ENCODE measurements at regions not wholly inside any gene's neighbourhood (a gene's known extent, or its start where the extent isn't known, plus 50 kb on each side); places are given as distances from the start of the nearest gene placed in this dataset.

DNA sequence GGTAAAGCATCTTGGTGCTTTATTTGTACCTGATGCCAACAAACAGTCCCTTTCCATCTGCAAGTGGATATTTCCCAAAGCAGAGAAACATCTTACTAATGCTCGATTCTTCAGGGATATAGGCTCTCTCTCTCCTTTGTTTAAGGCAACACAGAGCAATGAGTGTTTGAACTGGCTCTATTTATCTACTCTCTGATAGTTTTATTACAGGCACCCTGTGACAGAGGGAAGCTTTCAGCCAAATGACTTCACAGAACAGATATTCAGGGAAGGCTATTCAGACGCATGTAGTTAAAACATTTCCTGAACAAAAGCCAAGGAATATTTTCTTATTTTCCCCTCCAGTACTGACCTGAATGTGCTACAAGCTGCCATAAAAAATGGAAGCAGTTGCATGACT, 141.8 kb downstream of the YIPF5 start:
- Histone ChIP-seq H3K9me3 (ENCODE audit: low read length) (no peaks in the 10 kb centered on the region), H3K36me3 (replicated peaks in 1 of 2; ENCODE audit: control insufficient read depth in 1 of 2, insufficient read depth in 2 of 2, low read length in 2 of 2) (no peaks in the 10 kb centered on the region), H2AFZ (ENCODE audit: low read length) (no peak overlapping the region), H3K4me2 (ENCODE audit: low read depth, low read length) (no peak overlapping the region), H4K20me1 (ENCODE audit: insufficient read depth, low read length) (no peaks in the 10 kb centered on the region), H3K27me3 (ENCODE audit: control insufficient read depth in 1 of 2, insufficient read depth in 2 of 2, low read length in 2 of 2) (0 out of 5 replicates have a peak, but pooled peaks cover 0 to 2% of the 10 kb centered on the region in 2 experiments), H3K4me3 (replicated peaks in 1 of 3; ENCODE audit: insufficient read depth in 1 of 3, low read depth in 2 of 3, low read length in 3 of 3) (no peak overlapping the region), H3K9ac (ENCODE audit: insufficient read depth, low read depth, low read length) (no peak overlapping the region), H3K79me2 (ENCODE audit: insufficient read depth, low read length) (no peaks in the 10 kb centered on the region), H3K27ac (ENCODE audit: extremely low read length, insufficient read depth, low read length) (no peak overlapping the region), H3K4me1 (ENCODE audit: insufficient read depth, low read length) (no peaks in the 10 kb centered on the region)
- no TSS peak for BruUV-seq (replicated peaks)
- intact Hi-C loops (cut with micrococcal nuclease; ENCODE audit: unreplicated experiment): no loop called here
- TF ChIP-seq DR1 (CRISPR knock-in tag; IDR thresholded peaks at IDR 0.05) (no peak), KLF11 (CRISPR knock-in tag; IDR thresholded peaks at IDR 0.05) (no peak), TRIM24 (CRISPR knock-in tag; IDR thresholded peaks at IDR 0.05) (no peak), U2AF1 (optimal IDR thresholded peaks at IDR 0.05; ENCODE audit: low read depth, low read length) (no peak), HNRNPL (IDR thresholded peaks at IDR 0.05; ENCODE audit: low read depth, low read length) (no peak), FOXK1 (CRISPR knock-in tag; IDR thresholded peaks at IDR 0.05; ENCODE audit: borderline replicate concordance, low read depth) (no peak), ZNF670 (CRISPR knock-in tag; IDR thresholded peaks at IDR 0.05; ENCODE audit: borderline replicate concordance) (no peak), KMT2B (CRISPR knock-in tag; IDR thresholded peaks at IDR 0.05) (no peak), ARNT2 (CRISPR knock-in tag; IDR thresholded peaks at IDR 0.05; ENCODE audit: low read depth) (no peak), ZNF569 (CRISPR knock-in tag; IDR thresholded peaks at IDR 0.05; ENCODE audit: borderline replicate concordance) (no peak), TCF12 (IDR thresholded peaks at IDR 0.05) (no peak), TCF12 (CRISPR knock-in tag; IDR thresholded peaks at IDR 0.05) (no peak), RFXAP (CRISPR knock-in tag; IDR thresholded peaks at IDR 0.05; ENCODE audit: borderline replicate concordance) (no peak), ZNF20 (CRISPR knock-in tag; IDR thresholded peaks at IDR 0.05) (no peak), ZFP1 (CRISPR knock-in tag; IDR thresholded peaks at IDR 0.05) (no peak), ZNF138 (CRISPR knock-in tag; IDR thresholded peaks at IDR 0.05; ENCODE audit: low read depth) (no peak)
- TF ChIP-seq, protein P1, sequence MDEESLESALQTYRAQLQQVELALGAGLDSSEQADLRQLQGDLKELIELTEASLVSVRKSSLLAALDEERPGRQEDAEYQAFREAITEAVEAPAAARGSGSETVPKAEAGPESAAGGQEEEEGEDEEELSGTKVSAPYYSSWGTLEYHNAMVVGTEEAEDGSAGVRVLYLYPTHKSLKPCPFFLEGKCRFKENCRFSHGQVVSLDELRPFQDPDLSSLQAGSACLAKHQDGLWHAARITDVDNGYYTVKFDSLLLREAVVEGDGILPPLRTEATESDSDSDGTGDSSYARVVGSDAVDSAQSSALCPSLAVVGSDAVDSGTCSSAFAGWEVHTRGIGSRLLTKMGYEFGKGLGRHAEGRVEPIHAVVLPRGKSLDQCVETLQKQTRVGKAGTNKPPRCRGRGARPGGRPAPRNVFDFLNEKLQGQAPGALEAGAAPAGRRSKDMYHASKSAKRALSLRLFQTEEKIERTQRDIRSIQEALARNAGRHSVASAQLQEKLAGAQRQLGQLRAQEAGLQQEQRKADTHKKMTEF (CRISPR knock-in tag; IDR thresholded peaks at IDR 0.05): no peak
- TF ChIP-seq, protein P2, sequence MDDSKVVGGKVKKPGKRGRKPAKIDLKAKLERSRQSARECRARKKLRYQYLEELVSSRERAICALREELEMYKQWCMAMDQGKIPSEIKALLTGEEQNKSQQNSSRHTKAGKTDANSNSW (CRISPR knock-in tag; IDR thresholded peaks at IDR 0.05; ENCODE audit: borderline replicate concordance): no peak
- DNase-seq (ENCODE audit: low spot score) (no peak), ATAC-seq (no peak), FAIRE-seq (no peak)
- WGBS (ENCODE audit: low lambda C conversion rate): 3% methylated on average over 2 of the region's 2 CpGs
- in situ Hi-C loops (cut with HindIII; ENCODE audit: extremely low pct_ligation_motif_present, low pct_unique_long_range_greater_than_20kb): no loop called here
- ChIA-PET CTCF (ENCODE audit: low intra/inter-chr PET ratio, low total read pairs) (no interaction called here), POLR2A (no interaction called here)

Data from HepG2 (cell line).